ENCODE measurements at regions not wholly inside any gene's neighbourhood (a gene's known extent, or its start where the extent isn't known, plus 50 kb on each side); places are given as distances from the start of the nearest gene placed in this dataset.

DNA sequence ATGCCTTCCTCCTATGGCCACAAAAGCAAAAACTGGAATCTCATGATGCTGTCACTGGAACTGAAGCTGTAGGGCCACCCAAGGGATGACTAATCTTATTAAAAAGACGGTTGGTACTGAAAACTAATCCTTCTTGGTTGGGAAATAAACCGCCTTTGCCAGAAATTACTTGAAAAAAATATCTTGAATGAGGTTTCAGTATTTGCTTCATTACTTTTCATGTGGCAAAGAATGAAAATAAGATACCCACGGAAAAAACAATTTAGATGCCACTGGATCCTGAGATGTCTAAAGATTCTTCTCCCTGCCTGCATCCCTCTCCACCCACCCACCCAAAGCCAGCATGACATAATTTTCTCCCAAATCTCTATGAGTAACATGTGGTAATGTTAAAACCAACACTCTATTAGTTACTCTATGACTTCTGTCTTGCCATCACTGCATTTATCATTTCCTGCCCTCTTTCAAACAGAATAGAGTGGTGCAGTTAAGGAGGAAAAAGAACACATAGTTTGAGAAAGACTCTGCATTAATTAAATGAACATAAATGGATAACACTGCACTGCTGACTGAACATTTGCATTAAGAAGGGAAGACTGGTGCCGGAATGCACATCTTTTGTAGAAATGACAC lies 111.8 kb upstream of the DPH6 start:
- no peak for DNase-seq (ENCODE audit: low spot score)

DNA sequence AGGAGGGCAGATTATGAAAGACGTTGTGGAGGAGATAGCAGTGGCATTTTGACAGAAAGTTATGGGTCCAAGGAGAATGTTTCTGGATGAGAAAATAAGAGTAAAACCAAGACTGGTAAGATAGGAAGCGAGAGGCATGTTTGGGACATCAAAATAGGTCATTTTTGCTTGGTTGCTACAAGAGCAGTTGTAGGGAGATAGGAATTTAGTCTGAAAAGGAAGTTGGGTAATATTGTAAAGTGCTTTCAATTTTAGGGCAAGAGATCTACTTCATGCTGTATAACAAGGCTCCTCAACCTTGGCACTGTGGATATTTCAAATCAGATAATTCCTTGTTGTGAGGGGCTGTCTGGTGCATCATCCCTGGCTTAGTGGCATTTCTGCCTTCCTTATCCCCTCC lies 118.0 kb upstream of the DPH6 start:
- DNase-seq (ENCODE audit: low spot score): no peak

DNA sequence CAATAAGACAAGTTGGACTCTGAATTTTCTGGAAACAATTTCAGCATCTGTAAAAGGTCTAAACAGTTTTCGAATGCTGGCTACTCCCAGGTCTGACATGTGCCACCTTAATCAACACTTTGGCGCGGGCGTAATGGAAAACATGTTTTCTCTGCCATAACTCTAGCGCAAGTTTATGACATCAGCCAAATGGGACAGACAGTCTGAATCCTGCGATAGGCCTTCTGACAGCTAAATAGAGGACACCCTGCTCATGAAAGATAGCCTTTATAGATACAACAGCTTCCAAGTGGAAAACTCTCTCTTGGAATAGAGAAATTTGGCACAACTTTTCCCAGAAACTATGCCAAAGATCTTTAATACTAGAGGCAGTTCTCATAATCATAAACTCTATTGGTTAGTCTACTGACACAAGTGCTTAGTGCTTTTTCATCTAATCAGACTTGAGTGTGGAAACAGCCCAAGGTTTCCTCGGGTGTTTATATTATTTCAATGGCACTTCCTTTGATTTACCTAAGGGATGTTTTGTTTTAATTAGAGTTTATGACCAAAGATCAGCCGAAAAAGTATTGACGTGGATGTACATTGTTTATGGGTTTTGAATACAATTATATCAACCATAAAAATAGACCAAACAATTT lies 120.1 kb upstream of the DPH6 start:
- no peak for DNase-seq (ENCODE audit: low spot score)

DNA sequence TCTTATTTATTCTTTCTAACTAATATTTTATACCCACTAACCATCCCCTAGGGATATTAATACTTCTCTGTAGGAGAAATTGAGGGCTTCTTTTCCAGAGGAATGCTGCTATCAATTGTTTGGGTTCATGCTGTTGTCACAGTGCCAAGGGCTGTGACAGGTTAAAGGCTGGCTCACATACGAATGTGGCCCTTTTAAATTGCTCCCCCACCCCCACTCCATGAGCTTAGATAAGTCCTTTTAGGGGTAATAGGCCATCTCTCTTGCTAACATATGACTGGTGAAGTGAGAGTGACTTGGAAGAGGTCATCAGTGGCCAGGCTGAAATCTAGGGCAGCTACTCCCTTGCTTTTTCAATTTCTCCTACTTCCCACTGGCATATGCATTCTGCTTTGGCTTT lies 121.9 kb upstream of the DPH6 start:
- DNase-seq (ENCODE audit: low spot score): no peak

DNA sequence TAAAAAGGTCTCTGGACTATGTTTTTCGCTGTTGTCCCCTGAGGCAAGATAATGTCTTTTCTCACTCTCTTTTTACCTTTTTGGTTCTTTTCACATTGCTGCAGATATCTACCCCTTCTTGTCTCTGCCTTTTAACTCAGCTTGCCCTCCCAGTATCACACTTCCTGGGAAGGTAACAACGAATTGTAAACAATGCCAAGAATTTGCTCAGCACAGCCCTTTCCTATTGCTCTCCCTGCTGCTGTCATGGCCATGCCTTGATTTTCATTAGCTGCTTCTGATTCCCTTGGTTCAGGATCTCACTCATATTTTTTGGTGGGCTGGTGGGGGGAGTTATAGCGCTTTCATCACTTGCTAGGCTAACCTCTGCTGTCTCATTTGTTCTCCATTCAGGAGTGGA lies 123.1 kb upstream of the DPH6 start:
- DNase-seq (ENCODE audit: low spot score): no peak

DNA sequence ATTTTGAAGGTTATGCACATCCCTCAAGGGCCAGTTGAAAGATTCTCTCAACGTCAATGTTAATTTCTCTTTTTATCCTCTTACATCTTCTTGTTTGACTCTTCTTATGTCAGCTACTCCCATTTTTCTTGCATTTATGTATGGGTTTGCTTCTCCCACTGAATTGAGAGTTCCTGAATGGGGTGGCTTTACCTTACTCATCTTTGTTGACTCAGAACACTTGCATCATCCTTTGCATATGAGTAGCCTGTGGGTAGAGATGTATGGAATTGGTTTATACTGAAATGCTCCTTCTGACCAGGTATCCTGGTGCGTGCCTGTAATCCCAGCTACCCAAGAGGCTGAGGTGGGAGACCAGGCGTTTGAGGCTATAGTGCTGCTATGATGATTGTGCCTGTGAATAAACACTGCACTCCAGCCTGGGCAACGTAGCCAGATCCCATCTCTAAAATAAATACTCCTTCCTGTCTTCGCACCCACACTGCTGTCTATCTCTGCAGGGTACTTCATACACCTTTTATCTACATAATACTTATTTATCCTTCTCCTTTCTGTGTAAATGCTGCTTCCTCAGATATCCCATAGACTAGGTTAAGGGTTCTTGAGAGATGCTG lies 123.6 kb upstream of the DPH6 start:
- DNase-seq (ENCODE audit: low spot score): no peak

DNA sequence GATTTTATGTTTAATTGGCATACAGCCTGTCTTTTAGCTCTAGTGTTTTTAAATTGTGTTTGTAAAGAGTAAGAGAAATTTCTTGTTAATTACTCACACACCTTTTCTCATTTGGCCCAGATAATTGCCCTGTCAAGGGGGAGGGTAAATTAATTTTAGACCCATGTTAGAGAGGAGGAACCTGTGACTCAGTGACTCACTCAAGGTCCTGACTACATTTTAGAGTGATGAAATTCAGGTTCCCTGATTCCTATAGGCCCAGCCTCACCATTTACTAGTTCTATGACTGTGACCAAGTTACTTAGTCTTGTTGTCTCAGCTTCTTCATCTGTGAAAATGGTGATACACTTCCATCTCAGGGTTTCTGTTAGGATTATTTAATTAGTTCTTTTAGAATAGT lies 125.2 kb upstream of the DPH6 start:
- DNase-seq (ENCODE audit: low spot score): no peak

DNA sequence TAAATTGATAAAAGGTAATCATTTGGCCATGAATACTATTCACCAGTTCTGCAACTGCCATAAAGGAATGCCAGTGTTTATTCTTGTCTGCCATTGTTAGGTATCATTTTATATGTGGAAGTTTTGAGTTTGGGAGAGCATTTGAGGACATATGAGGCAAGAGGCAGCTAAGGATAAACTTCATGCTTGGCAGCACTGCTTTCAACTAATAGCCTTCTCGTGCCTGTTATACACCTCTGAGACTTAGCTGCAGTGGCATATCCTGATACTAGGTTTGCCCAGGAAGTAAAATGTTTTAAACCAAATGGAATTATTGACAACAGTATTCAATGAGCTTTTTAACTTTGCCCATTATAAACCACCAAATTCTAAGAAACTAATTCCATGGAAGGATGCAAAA lies 126.0 kb upstream of the DPH6 start:
- DNase-seq (ENCODE audit: low spot score): no peak

DNA sequence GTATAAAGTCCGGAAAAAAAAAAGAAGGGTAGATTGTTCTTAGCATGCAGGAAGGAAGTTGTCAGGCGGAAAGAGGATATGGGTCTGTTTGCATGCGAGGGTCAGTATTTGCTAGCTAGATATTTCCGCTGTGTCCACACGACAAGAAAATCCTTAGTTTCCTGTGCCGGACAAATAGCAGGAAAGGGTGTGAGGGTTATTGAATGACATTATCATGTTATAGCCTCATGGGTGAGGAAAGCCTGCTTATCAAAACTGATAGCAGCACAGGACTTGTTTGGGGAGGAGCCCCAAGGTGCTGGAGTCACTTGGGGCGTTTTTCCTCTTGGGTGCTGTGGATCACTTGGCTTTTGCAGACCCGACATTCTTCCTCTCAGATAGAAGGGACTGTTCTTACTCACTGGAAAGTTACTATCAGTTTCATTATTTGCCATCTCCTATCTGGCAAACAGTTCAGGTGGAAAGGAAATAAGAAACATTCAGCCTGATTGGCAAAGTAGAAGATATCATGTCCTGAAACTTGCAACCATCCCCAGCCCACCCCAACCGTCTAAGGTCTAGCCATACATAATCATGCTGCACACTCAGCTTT lies 127.2 kb upstream of the DPH6 start:
- no peak for DNase-seq (ENCODE audit: low spot score)

DNA sequence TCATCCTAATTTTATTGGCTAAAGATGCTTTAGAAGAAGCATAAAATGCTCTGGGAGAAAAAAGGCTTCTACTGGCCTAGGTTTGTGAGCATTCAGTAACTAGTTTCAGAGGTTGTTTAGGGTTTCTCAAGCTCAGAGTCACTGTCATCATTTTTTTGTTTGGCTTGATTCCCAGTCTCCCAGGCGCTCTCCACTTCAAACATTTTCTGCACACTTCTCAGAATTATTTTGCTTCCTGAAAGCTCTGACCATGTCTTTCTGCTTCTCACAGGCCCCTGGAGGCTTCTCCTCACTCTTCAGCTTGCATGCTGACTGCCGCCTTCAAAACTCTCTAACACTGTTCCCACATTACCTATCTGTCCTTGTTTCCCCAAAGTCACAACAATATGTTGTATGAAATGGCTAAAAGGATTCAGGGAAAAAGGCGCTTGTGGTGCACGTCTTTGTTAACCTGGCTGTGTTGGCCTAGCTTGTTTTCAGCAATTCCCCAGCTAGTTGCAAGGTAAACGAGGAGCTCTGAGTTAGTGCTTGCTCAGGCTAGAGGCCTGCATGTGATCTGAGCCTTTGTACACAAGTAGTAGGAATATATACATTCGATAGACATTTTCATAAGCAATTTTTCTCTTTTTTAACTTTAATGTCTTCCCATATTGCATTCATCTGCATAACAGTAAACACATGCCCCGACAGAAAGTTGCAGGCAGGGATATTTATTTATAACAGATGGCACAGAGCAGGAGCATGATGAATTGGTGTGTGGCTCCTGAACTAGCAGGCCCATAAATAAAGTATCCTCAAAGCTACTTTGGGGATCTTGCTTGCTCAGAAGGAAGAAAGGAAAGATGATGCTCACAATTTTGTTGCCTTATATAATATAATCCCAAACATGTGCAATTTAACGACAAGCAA lies 129.2 kb upstream of the DPH6 start:
- no peak for DNase-seq (ENCODE audit: low spot score)

DNA sequence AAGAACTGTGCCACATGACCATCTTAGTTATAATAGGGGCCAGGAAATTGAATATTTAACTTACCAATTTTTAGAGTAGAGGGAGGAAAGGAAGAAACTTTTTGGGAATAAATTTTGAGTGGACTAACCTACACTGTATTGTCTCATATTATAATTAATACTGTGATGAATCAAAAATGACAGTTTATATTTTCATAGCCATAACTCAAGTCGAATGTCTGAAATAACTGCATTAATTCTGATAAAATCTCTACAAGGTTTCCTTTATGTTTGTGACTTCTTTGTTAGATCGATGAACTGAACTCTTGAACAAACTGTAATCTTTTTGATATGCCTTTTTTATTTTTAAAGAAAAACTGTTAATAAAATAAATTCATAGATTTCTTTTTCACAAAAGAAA lies 132.8 kb upstream of the DPH6 start:
- no peak for DNase-seq (ENCODE audit: low spot score)

DNA sequence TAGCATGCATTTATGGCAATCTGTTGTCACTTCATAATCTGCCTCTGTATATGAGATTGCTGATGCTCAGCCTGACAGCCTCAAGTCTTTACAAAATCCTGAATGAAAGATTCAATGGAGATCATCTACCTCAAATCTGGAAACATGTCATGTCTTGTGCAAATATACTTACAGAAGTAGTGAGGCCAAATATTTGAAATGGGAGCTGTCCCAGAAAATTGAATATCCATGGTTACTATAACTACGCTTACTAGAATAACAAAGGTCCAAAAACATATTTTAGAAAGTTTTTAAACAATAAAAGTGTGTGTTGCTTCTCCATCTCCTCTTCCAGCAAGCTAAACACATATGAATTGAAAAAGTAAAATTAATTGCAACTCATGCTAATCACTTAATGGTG lies 133.2 kb upstream of the DPH6 start:
- DNase-seq (ENCODE audit: low spot score): no peak

DNA sequence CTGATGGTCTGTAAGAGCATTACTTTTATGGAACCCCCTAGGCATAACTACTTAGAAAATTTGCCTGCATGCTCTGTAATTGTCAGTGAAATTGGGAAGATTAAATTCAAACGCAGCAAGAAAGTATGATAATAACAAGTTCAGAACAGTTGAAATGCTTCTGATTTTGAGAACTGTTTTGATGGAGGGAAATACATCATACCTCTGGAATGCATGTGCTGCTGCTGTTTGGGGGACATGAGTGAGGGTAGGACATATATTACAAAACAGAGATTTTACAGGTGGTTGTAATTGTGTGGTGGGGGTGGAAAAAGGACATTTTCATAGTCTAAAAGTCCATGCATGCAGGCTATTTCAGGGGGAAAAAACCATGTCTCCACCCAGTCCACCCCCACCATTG lies 135.0 kb upstream of the DPH6 start:
- DNase-seq (ENCODE audit: low spot score): no peak

DNA sequence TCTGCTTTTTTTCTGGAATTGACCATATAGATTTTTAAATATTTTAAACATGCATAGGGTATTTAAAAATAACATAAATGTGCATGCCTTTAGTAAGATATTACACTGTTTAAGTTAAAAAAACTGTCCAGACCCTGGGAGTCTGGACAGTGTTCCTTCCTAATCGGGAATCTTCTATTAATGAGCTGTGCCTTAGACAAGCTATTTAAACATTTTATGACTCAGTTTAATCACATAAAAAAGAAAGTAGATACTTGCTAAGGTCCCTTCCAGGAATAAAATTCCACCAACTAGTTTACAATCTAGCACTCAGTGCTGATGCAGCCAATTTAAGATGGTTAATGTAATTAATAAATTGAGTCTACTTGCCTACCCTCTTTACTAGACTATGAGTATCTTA lies 140.4 kb upstream of the DPH6 start:
- DNase-seq (ENCODE audit: low spot score): no peak

DNA sequence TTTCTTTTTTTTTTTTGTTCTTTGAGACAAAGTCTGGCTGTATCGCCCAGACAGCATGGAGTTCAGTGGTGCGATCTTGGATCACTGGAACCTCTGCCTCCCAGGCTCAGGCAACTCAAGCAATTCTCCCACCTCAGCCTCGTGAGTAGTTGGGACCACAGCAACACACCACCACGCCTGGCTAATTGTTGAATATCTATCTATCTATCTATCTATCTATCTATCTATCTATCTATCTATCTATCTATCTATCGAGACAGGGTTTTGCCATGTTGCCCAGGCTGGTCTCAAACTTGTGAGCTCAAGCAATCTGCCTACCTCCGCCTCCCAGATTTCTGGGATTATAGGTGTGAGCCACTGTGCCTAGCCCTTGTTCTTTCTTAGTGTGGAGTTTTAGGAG lies 143.3 kb upstream of the DPH6 start:
- no peak for DNase-seq (ENCODE audit: low spot score)

DNA sequence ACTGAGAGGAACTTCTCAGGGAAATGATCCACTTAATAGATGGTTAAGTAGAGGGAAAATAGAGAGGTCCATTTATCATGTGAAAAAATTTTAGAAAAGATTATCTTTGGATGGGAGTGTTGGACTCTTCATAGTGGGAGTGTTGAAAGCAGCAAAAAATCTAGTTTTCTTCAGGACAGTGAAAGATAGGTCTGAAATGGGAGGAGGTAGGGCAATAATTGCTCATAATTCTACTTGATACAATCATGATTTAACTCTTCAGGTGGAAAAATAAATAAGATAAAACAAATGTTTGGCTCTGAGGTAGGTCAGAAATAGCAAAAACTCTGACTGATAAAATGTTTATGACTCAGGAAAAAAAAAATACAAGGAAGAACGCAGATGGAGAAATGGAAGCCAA lies 144.1 kb upstream of the DPH6 start:
- DNase-seq (ENCODE audit: low spot score): no peak

DNA sequence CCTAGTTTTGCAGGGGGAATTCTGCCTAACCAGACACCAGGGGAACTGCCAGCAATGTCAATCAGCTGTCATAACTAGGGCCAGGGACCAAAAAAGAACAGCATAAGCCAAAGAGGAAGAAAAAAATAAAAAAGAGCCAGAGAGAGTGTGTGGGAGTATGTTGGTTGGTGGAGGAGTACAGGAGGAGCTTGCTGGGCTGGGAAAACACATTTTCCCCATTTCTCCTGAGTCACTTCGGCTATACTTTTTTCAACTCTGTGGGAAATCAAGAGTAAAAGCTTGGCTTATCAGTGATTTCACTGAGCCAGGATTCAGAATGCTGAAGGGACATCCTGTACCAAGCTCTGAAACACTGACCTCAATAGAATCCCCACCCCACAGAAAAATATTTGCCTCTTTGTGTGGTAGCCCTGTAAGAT lies 144.7 kb upstream of the DPH6 start:
- DNase-seq (ENCODE audit: low spot score): peak; percentile 45

DNA sequence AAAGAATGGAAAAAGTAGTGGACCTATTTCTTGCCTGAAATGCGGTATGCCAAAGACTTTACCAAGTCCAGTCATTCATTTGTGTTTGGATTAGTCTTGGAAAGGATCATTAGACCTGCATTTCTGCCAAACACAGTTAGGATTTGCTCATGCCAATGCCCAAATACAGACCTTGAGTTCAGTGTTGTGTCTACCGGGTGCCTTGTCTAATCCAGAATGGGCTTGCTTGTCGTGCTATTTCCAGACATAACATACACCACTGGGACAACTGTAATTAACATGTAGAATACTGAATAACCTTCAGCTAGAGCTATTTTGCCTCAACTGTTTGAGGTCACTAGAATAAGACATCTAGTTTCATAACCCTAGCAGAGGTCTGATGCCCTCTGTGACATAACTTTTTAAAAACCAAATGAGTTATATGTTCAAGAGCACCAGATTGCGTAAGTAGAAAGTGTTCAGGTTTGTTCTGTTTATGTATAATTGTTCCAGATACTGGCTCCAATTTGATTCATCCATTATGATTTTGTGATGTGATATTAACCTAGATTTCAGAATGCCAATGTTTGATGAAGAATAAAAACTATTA lies 145.3 kb upstream of the DPH6 start:
- no peak for DNase-seq (ENCODE audit: low spot score)

DNA sequence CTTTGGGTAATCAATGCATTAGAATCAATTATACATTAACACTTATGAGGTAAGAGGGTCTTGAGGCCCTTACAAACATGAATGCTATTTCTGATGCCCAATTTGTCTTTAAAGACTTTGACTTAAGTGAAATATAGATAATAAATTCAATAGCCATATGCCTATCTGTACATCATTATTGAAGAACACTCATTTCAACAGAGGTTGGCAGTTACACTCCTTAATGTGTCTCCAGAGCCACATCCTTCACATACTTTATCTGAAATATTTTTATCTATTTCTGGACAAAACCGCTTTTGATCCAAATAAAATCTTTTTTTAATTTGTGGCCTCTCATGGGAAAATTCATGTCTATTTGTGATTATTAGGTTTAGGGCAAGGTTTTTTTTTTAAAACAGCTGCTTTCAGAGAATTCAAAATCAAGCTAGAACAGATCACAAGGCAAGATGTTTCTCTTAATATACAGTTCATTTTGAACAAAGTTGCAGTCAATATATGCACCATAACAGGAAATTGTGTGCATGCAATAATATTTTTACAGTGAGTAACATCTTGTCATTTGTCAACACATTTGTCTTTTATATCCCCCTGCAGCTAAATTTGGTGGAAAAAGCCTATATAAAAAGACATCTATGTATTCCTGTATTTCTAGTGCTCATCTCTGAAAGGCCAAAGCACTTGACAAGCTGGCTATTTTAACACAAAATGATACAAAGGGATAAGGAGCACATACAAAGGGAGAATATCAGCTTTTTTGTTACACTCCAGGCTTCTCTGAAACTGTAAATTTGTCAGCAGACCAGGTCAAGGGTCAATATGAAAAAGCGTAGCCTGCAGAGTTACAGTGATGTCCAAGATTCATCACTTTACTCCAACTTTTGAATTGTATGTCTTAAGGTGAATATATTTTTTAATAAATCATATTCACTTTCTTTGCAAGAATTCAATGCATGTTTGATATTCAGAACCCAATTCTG lies 146.2 kb upstream of the DPH6 start:
- DNase-seq (ENCODE audit: low spot score): no peak

DNA sequence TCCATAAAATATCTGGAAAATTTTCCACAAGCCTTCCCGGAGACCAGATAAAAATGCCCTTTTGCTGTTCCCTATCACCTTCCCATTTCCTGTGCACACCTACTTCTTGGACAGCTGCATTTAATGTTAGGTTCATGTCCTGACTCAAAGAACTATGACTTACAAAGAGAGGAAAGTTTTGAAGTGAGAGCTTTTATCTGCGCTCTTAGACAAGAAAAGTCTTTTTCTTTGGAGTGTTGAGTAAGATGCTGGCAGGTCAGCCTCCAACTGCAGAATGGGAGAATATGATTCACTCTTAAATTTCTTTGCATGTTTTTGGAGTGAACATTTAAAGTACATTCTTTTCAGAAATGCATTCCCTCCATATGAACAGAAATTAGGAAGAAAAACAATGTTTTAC lies 147.3 kb upstream of the DPH6 start:
- DNase-seq (ENCODE audit: low spot score): no peak

DNA sequence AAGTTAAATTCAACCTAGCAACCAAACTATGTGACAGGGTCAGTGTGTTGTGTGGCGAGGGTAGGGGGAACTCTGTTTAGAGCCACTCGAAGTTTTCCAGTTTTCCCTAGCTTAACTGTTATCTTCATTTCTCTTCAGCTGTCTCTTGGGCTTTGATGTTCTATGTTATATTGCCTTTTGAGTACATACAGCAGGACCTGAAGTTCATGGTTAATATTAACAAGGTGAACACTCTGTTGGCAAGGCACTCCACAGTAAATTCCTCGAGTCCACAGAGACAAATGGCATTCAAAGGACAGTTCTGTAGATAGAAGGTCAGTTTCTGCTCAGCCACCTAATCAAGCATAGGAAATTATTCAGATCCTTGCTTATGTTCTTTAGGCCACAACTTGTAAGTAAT lies 147.9 kb upstream of the DPH6 start:
- no peak for DNase-seq (ENCODE audit: low spot score)
